ENCODE measurements at regions not wholly inside any gene's neighbourhood (a gene's known extent, or its start where the extent isn't known, plus 50 kb on each side); places are given as distances from the start of the nearest gene placed in this dataset.

GRCh38 chr10:28808693-28809092, 131.4 kb downstream of the BAMBI start:
- TF ChIP-seq CTCF (IDR thresholded peaks at IDR 0.05) (no peak), POLR2A (IDR thresholded peaks at IDR 0.05) (no peak)

All from esophagus squamous epithelium (tissue), 4 donors.